ENCODE measurements at regions not wholly inside any gene's neighbourhood (a gene's known extent, or its start where the extent isn't known, plus 50 kb on each side); places are given as distances from the start of the nearest gene placed in this dataset.
"Not testable (repeated sequence)": the region's sequence is repeated elsewhere in the genome, so short reads cannot be mapped to it uniquely, and the experiment has no call there.

- H3K9me3 ChIP-seq (ENCODE audit: control insufficient read depth in 4 of 4, low read length in 3 of 4), result no peaks in the 10 kb centered on the region
- no peaks in the 10 kb centered on the region for H3K36me3 ChIP-seq (ENCODE audit: control insufficient read depth in 4 of 4, insufficient read depth in 3 of 4, low read depth in 1 of 4, low read length in 3 of 4)
- no peaks in the 10 kb centered on the region for H3K4me1 ChIP-seq (ENCODE audit: control insufficient read depth in 4 of 4, insufficient read depth in 4 of 4, low read length in 3 of 4)
- no peak overlapping the region for H3K4me3 ChIP-seq (ENCODE audit: low read depth in 1 of 3, low read length in 3 of 3)
- H3K27me3 ChIP-seq (ENCODE audit: control insufficient read depth in 4 of 4, insufficient read depth in 4 of 4, low read length in 3 of 4), result no peaks in the 10 kb centered on the region
- 68% methylated on average over 1 of the region's 1 CpG for WGBS
- TF ChIP-seq FOXA2 (IDR thresholded peaks at IDR 0.05) (no peak), RAD21 (IDR thresholded peaks at IDR 0.05) (no peak), RXRA (IDR thresholded peaks at IDR 0.05) (no peak), HNF4A (conservative IDR thresholded peaks at IDR 0.05) (no peak), SP1 (IDR thresholded peaks at IDR 0.05) (no peak), JUND (IDR thresholded peaks at IDR 0.05) (no peak), REST (IDR thresholded peaks at IDR 0.05) (no peak), HNF4G (IDR thresholded peaks at IDR 0.05) (no peak), CTCF (IDR thresholded peaks at IDR 0.05; ENCODE audit: low read depth, low read length, missing input control) (no peak)
- no peak for DNase-seq (ENCODE audit: low spot score)
- no peak overlapping the region for H3K9ac ChIP-seq (ENCODE audit: low read depth in 1 of 2, low read length in 2 of 2)
- no peak overlapping the region for H3K27ac ChIP-seq (ENCODE audit: low read depth in 1 of 2, low read length in 2 of 2)
Measured at GRCh38 chr13:81350056-81350455, 1009.1 kb upstream of the SPRY2 start.

- not testable (repeated sequence) for H3K4me3 ChIP-seq (ENCODE audit: low read depth in 1 of 3, low read length in 3 of 3); H3K9ac ChIP-seq (ENCODE audit: low read depth in 1 of 2, low read length in 2 of 2); H3K27ac ChIP-seq (ENCODE audit: low read depth in 1 of 2, low read length in 2 of 2); H3K36me3 ChIP-seq (ENCODE audit: control insufficient read depth in 4 of 4, insufficient read depth in 3 of 4, low read depth in 1 of 4, low read length in 3 of 4); H3K27me3 ChIP-seq (ENCODE audit: control insufficient read depth in 4 of 4, insufficient read depth in 4 of 4, low read length in 3 of 4); H3K4me1 ChIP-seq (ENCODE audit: control insufficient read depth in 4 of 4, insufficient read depth in 4 of 4, low read length in 3 of 4); H3K9me3 ChIP-seq (ENCODE audit: control insufficient read depth in 4 of 4, low read length in 3 of 4); DNase-seq (ENCODE audit: low spot score)
- WGBS, result 93% methylated on average over 36 of the region's 36 CpGs
Measured at GRCh38 chr13:81340118-81341069, 999.5 kb upstream of the SPRY2 start.

- H3K4me1 ChIP-seq (ENCODE audit: control insufficient read depth in 4 of 4, insufficient read depth in 4 of 4, low read length in 3 of 4); H3K27me3 ChIP-seq (ENCODE audit: control insufficient read depth in 4 of 4, insufficient read depth in 4 of 4, low read length in 3 of 4); DNase-seq (ENCODE audit: low spot score); H3K9me3 ChIP-seq (ENCODE audit: control insufficient read depth in 4 of 4, low read length in 3 of 4); H3K4me3 ChIP-seq (ENCODE audit: low read depth in 1 of 3, low read length in 3 of 3); H3K36me3 ChIP-seq (ENCODE audit: control insufficient read depth in 4 of 4, insufficient read depth in 3 of 4, low read depth in 1 of 4, low read length in 3 of 4); H3K27ac ChIP-seq (ENCODE audit: low read depth in 1 of 2, low read length in 2 of 2); H3K9ac ChIP-seq (ENCODE audit: low read depth in 1 of 2, low read length in 2 of 2): not testable (repeated sequence)
- 95% methylated on average over 14 of the region's 14 CpGs for WGBS
Measured at GRCh38 chr13:81339666-81340065, 998.7 kb upstream of the SPRY2 start.
